ENCODE measurements at regions not wholly inside any gene's neighbourhood (a gene's known extent, or its start where the extent isn't known, plus 50 kb on each side); places are given as distances from the start of the nearest gene placed in this dataset.

GRCh38 chr15:39172380-39173281 lies 408.2 kb upstream of the THBS1 start:
- Histone ChIP-seq H3K36me3 (ENCODE audit: insufficient read depth, low read length) (no peaks in the 10 kb centered on the region), H3K4me2 (ENCODE audit: low read length) (peak overlapping the region; percentile 84)
- TF ChIP-seq CTCF (IDR thresholded peaks at IDR 0.05; ENCODE audit: insufficient read depth, low read depth, low read length) (no peak), EZH2 (IDR thresholded peaks at IDR 0.05; ENCODE audit: insufficient read depth, low read length) (no peak)

GRCh38 chr15:39173426-39173825 lies 407.5 kb upstream of the THBS1 start:
- Histone ChIP-seq H3K4me2 (ENCODE audit: low read length) (peak overlapping the region; percentile 84), H3K4me3 (ENCODE audit: insufficient read depth, low read depth, low read length) (peak overlapping the region; percentile 55), H3K4me1 (ENCODE audit: insufficient read depth, low read length) (peaks cover 18% of the 10 kb centered on the region), H3K9ac (ENCODE audit: low read length) (peak overlapping the region; percentile 77), H3K79me2 (ENCODE audit: insufficient read depth, low read length) (no peaks in the 10 kb centered on the region), H3K9me3 (ENCODE audit: insufficient read depth, low read depth, low read length) (no peaks in the 10 kb centered on the region), H3K36me3 (ENCODE audit: insufficient read depth, low read length) (no peaks in the 10 kb centered on the region), H4K20me1 (ENCODE audit: insufficient read depth, low read length) (no peaks in the 10 kb centered on the region), H2AFZ (ENCODE audit: low read depth, low read length) (no peak overlapping the region), H3K27me3 (ENCODE audit: insufficient read depth, low read length) (no peaks in the 10 kb centered on the region), H3K27ac (ENCODE audit: low read depth, low read length) (peak overlapping the region; percentile 79)
- Mint-ChIP-seq H3K9me3 (ENCODE audit: unreplicated experiment) (no peaks in the 10 kb centered on the region), H3K4me1 (ENCODE audit: low read depth, unreplicated experiment) (peaks cover 29% of the 10 kb centered on the region), H3K27me3 (ENCODE audit: low read depth, unreplicated experiment) (no peaks in the 10 kb centered on the region), H3K36me3 (ENCODE audit: low read depth, unreplicated experiment) (no peaks in the 10 kb centered on the region), H3K4me3 (ENCODE audit: unreplicated experiment) (no peak overlapping the region), H3K27ac (ENCODE audit: unreplicated experiment) (peak overlapping the region; percentile 70)
- FAIRE-seq (no peak), DNase-seq (ENCODE audit: low read depth) (no peak)
- TF ChIP-seq EZH2 (IDR thresholded peaks at IDR 0.05; ENCODE audit: insufficient read depth, low read length) (no peak), CTCF (IDR thresholded peaks at IDR 0.05; ENCODE audit: insufficient read depth, low read depth, low read length) (no peak)

More at GRCh38 chr15:39172380-39173281, 408.2 kb upstream of the THBS1 start:
- DNase-seq (ENCODE audit: low read depth) (peak; percentile 82), FAIRE-seq (peak; percentile 60)
- H3K27ac Mint-ChIP-seq (ENCODE audit: unreplicated experiment): peak overlapping the region; percentile 70
- H3K4me3 Mint-ChIP-seq (ENCODE audit: unreplicated experiment): peak overlapping the region; percentile 14
- no peaks in the 10 kb centered on the region for H3K9me3 ChIP-seq (ENCODE audit: insufficient read depth, low read depth, low read length)
- no peaks in the 10 kb centered on the region for H3K9me3 Mint-ChIP-seq (ENCODE audit: unreplicated experiment)
- no peaks in the 10 kb centered on the region for H3K36me3 Mint-ChIP-seq (ENCODE audit: low read depth, unreplicated experiment)
- H3K4me3 ChIP-seq (ENCODE audit: insufficient read depth, low read depth, low read length): peak overlapping the region; percentile 55
- H4K20me1 ChIP-seq (ENCODE audit: insufficient read depth, low read length): no peaks in the 10 kb centered on the region
- peak overlapping the region; percentile 77 for H3K9ac ChIP-seq (ENCODE audit: low read length)
- H3K27me3 ChIP-seq (ENCODE audit: insufficient read depth, low read length): no peaks in the 10 kb centered on the region
- peaks cover 27% of the 10 kb centered on the region for H3K4me1 Mint-ChIP-seq (ENCODE audit: low read depth, unreplicated experiment)
- H2AFZ ChIP-seq (ENCODE audit: low read depth, low read length): peak overlapping the region; percentile 65
- H3K4me1 ChIP-seq (ENCODE audit: insufficient read depth, low read length): peaks cover 17% of the 10 kb centered on the region
- no peaks in the 10 kb centered on the region for H3K79me2 ChIP-seq (ENCODE audit: insufficient read depth, low read length)
- H3K27me3 Mint-ChIP-seq (ENCODE audit: low read depth, unreplicated experiment): no peaks in the 10 kb centered on the region
- peak overlapping the region; percentile 79 for H3K27ac ChIP-seq (ENCODE audit: low read depth, low read length)

- peaks cover 29% of the 10 kb centered on the region for H3K4me1 Mint-ChIP-seq (ENCODE audit: low read depth, unreplicated experiment)
- TF ChIP-seq EZH2 (IDR thresholded peaks at IDR 0.05; ENCODE audit: insufficient read depth, low read length) (no peak), CTCF (IDR thresholded peaks at IDR 0.05; ENCODE audit: insufficient read depth, low read depth, low read length) (no peak)
- H3K27me3 ChIP-seq (ENCODE audit: insufficient read depth, low read length): no peaks in the 10 kb centered on the region
- no peak overlapping the region for H3K27ac Mint-ChIP-seq (ENCODE audit: unreplicated experiment)
- H3K36me3 ChIP-seq (ENCODE audit: insufficient read depth, low read length): no peaks in the 10 kb centered on the region
- H3K27me3 Mint-ChIP-seq (ENCODE audit: low read depth, unreplicated experiment): no peaks in the 10 kb centered on the region
- no peak overlapping the region for H3K4me3 Mint-ChIP-seq (ENCODE audit: unreplicated experiment)
- no peak overlapping the region for H3K9ac ChIP-seq (ENCODE audit: low read length)
- no peak for FAIRE-seq
- H3K9me3 ChIP-seq (ENCODE audit: insufficient read depth, low read depth, low read length): no peaks in the 10 kb centered on the region
- no peaks in the 10 kb centered on the region for H3K9me3 Mint-ChIP-seq (ENCODE audit: unreplicated experiment)
- no peaks in the 10 kb centered on the region for H4K20me1 ChIP-seq (ENCODE audit: insufficient read depth, low read length)
- no peak for DNase-seq (ENCODE audit: low read depth)
- no peak overlapping the region for H3K4me2 ChIP-seq (ENCODE audit: low read length)
- H3K79me2 ChIP-seq (ENCODE audit: insufficient read depth, low read length): no peaks in the 10 kb centered on the region
- no peak overlapping the region for H3K27ac ChIP-seq (ENCODE audit: low read depth, low read length)
- no peaks in the 10 kb centered on the region for H3K36me3 Mint-ChIP-seq (ENCODE audit: low read depth, unreplicated experiment)
- H3K4me3 ChIP-seq (ENCODE audit: insufficient read depth, low read depth, low read length): no peak overlapping the region
- H2AFZ ChIP-seq (ENCODE audit: low read depth, low read length): no peak overlapping the region
- H3K4me1 ChIP-seq (ENCODE audit: insufficient read depth, low read length): peaks cover 18% of the 10 kb centered on the region
Observed at GRCh38 chr15:39174332-39174731, 406.5 kb upstream of the THBS1 start.
